HepG2 (cell line): ENCODE measurements at regions not wholly inside any gene's neighbourhood (a gene's known extent, or its start where the extent isn't known, plus 50 kb on each side); places are given as distances from the start of the nearest gene placed in this dataset.

Source experiments
- NFAT5 ChIP-seq: sonication (generic); formaldehyde crosslinking; IDR thresholded peaks from 2 replicates; pipeline ENCODE4 v1.4.0; 2020; ENCODE audit warnings: missing genetic modification reagents
- NFATC3 ChIP-seq: sonication (generic); formaldehyde crosslinking; IDR thresholded peaks from 2 replicates; pipeline ENCODE4 v1.5.1; 2020; ENCODE audit warnings: mild to moderate bottlenecking, missing genetic modification reagents
- SNAPC4 ChIP-seq: sonication (generic); formaldehyde crosslinking; IDR thresholded peaks from 2 replicates; pipeline ENCODE4 v1.4.0; 2020; ENCODE audit warnings: mild to moderate bottlenecking, missing genetic modification reagents

GRCh38 chr17:83151056-83151441 lies 71.6 kb downstream of the METRNL start (continued):
- peak; percentile 22; the same call in 1 of the 2 replicates for TF ChIP-seq NFAT5 (CRISPR knock-in tag)
- TF ChIP-seq NFATC3 (CRISPR knock-in tag): no peak
- TF ChIP-seq SNAPC4 (CRISPR knock-in tag): 0 out of 2 replicates have a peak, but pooled peaks have one; percentile 60
